ENCODE measurements at regions not wholly inside any gene's neighbourhood (a gene's known extent, or its start where the extent isn't known, plus 50 kb on each side); places are given as distances from the start of the nearest gene placed in this dataset.

DNA sequence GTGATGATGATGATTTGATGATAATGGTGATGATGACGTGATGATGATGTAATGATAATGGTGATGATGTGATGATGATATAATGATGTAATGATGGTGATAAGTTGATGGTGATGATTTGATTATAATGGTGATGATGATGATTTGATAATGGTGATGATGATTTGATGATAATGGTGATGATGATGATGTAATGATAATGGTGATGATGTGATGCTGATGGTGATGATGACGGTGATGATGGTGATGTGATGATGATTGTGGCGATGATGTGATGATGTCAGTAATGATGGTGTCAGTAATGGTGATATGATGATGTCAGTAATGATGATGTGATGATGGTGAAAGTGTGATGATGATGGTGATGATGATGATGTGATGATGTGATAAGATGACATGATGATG is 613.4 kb downstream of the AACS start:
- FAIRE-seq: peak; percentile 80
- Histone ChIP-seq H3K4me3 (no peak overlapping the region), H4K20me1 (ENCODE audit: control insufficient read depth, insufficient read depth) (no peaks in the 10 kb centered on the region), H3K4me1 (ENCODE audit: control insufficient read depth, insufficient read depth, low read length) (no peaks in the 10 kb centered on the region), H3K27ac (ENCODE audit: control insufficient read depth, insufficient read depth) (no peak overlapping the region), H3K27me3 (replicated peaks in 1 of 2; ENCODE audit: control insufficient read depth in 2 of 2, insufficient read depth in 2 of 2, low read length in 1 of 2) (no peaks in the 10 kb centered on the region), H3K79me2 (ENCODE audit: control insufficient read depth, insufficient read depth, low read length) (no peaks in the 10 kb centered on the region), H3K9ac (ENCODE audit: control insufficient read depth, insufficient read depth, low read length) (no peak overlapping the region), H3K36me3 (ENCODE audit: control insufficient read depth in 2 of 2, insufficient read depth in 2 of 2, low read length in 1 of 2) (no peaks in the 10 kb centered on the region), H2AFZ (ENCODE audit: control insufficient read depth, low read depth, low read length) (no peak overlapping the region), H3K9me3 (replicated peaks; ENCODE audit: control insufficient read depth, insufficient read depth, low read length) (no peaks in the 10 kb centered on the region), H3K4me2 (ENCODE audit: control insufficient read depth, insufficient read depth) (no peak overlapping the region)
- no peak for DNase-seq (ENCODE audit: low read depth, low spot score)
- WGBS (ENCODE audit: insufficient coverage, insufficient replicate concordance, low lambda C conversion rate, missing lambda C conversion rate): 63% methylated on average over 3 of the region's 3 CpGs
- intact Hi-C loops (cut with micrococcal nuclease; ENCODE audit: unreplicated experiment): no loop called here
- ChIA-PET CTCF (interaction anchor here (0.6 kb wide), 1 partner anchor 186 kb away, joined by 3 read pairs; no protein-coding TSS in a partner anchor), SMC1A (ENCODE audit: uncharacterized antibody, unreplicated experiment) (no interaction called here), RAD21 (ENCODE audit: unreplicated experiment) (no interaction called here), POLR2A (no interaction called here)
- TF ChIP-seq ATF7 (IDR thresholded peaks at IDR 0.05; ENCODE audit: low read depth) (peak; percentile 84), TBL1XR1 (IDR thresholded peaks at IDR 0.05; ENCODE audit: low read depth, low read length) (no peak)
- no peak for ATAC-seq
- in situ Hi-C loops (cut with MboI): no loop called here
- no TSS peak for BruUV-seq (replicated peaks)

DNA sequence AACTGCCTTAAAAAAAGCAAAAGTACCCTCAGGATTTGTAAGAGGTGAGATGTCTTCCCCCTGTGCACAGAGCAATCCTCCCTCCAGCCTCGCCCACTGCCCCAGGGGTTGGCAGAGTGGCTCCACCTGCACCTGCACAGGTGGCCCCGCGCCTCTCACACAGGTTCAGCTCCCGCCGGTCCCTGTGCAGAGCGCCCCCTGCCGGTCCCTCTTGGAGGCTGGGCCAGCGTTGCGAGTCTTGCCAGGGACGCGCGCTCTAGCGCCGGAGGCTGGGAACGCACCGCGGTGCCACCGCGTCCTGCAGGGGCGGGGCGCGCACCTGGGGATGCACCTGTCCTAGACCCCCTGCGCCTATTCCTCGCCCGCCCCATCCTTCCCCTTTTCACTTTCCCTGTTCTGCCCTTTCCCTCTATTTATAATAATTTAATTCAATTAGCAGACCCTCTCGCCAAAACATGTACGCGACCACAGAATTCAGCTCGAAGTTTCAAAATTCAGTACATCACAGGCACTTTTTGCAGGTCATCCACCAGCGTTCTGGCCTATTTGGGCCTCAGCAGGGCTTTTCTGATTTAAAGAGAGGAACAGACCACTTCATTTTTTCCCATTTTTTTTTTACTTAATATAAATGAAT is 618.6 kb downstream of the AACS start:
- H3K27me3 ChIP-seq (replicated peaks in 1 of 2; ENCODE audit: control insufficient read depth in 2 of 2, insufficient read depth in 2 of 2, low read length in 1 of 2): no peaks in the 10 kb centered on the region
- H3K4me1 ChIP-seq (ENCODE audit: control insufficient read depth, insufficient read depth, low read length): no peaks in the 10 kb centered on the region
- no peak overlapping the region for H3K27ac ChIP-seq (ENCODE audit: control insufficient read depth, insufficient read depth)
- ChIA-PET SMC1A (ENCODE audit: uncharacterized antibody, unreplicated experiment) (interaction anchor here (1.3 to 1.6 kb wide), 4 partner anchors 17 to 166 kb away, joined by 3 to 5 read pairs (median 4); no protein-coding TSS in a partner anchor), RAD21 (ENCODE audit: unreplicated experiment) (no interaction called here), CTCF (interaction anchor here (0.7 to 3.9 kb wide), 11 partner anchors 9 to 501 kb away, joined by 3 to 33 read pairs (median 3); no protein-coding TSS in a partner anchor), POLR2A (no interaction called here)
- H3K36me3 ChIP-seq (ENCODE audit: control insufficient read depth in 2 of 2, insufficient read depth in 2 of 2, low read length in 1 of 2): no peaks in the 10 kb centered on the region
- DNase-seq (ENCODE audit: low read depth, low spot score) (no peak), ATAC-seq (peak; percentile 96), FAIRE-seq (no peak)
- H3K9me3 ChIP-seq (replicated peaks; ENCODE audit: control insufficient read depth, insufficient read depth, low read length): no peaks in the 10 kb centered on the region
- in situ Hi-C loops (cut with MboI) (no loop called here), intact Hi-C loops (cut with micrococcal nuclease; ENCODE audit: unreplicated experiment) (loop anchor here (2.0 to 10.0 kb wide), 3 partner anchors 151 to 499 kb away; partner anchors contain the start of gene TMEM132B)
- BruUV-seq (replicated peaks): no TSS peak
- no peak overlapping the region for H3K4me2 ChIP-seq (ENCODE audit: control insufficient read depth, insufficient read depth)
- H4K20me1 ChIP-seq (ENCODE audit: control insufficient read depth, insufficient read depth): no peaks in the 10 kb centered on the region
- no peak overlapping the region for H3K9ac ChIP-seq (ENCODE audit: control insufficient read depth, insufficient read depth, low read length)
- WGBS (ENCODE audit: insufficient coverage, insufficient replicate concordance, low lambda C conversion rate, missing lambda C conversion rate): 10% methylated on average over 30 of the region's 30 CpGs
- H3K4me3 ChIP-seq: no peak overlapping the region
- no peak overlapping the region for H2AFZ ChIP-seq (ENCODE audit: control insufficient read depth, low read depth, low read length)
- no peaks in the 10 kb centered on the region for H3K79me2 ChIP-seq (ENCODE audit: control insufficient read depth, insufficient read depth, low read length)
- TF ChIP-seq YY1 (IDR thresholded peaks at IDR 0.05; ENCODE audit: low read depth, low read length) (0 out of 2 replicates have a peak, but pooled peaks have one; percentile 39), RAD21 (IDR thresholded peaks at IDR 0.05; ENCODE audit: insufficient read depth, low read depth, low read length) (peak; percentile 62), POLR2A (IDR thresholded peaks at IDR 0.05; ENCODE audit: low read depth, low read length) (no peak), SMC3 (IDR thresholded peaks at IDR 0.05; ENCODE audit: borderline replicate concordance, low read length) (peak; percentile 53; the same call in 1 of the 2 replicates), TARDBP (IDR thresholded peaks at IDR 0.05; ENCODE audit: borderline replicate concordance) (no peak), BHLHE40 (IDR thresholded peaks at IDR 0.05; ENCODE audit: borderline replicate concordance in 1 of 2, low read depth in 2 of 2, low read length in 1 of 2) (no peak), TAF1 (IDR thresholded peaks at IDR 0.05; ENCODE audit: borderline replicate concordance, low read depth, low read length) (no peak), SREBF2 (IDR thresholded peaks at IDR 0.05; ENCODE audit: low read length) (no peak)
- TF ChIP-seq, protein P1, sequence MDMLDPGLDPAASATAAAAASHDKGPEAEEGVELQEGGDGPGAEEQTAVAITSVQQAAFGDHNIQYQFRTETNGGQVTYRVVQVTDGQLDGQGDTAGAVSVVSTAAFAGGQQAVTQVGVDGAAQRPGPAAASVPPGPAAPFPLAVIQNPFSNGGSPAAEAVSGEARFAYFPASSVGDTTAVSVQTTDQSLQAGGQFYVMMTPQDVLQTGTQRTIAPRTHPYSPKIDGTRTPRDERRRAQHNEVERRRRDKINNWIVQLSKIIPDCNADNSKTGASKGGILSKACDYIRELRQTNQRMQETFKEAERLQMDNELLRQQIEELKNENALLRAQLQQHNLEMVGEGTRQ (IDR thresholded peaks at IDR 0.05; ENCODE audit: borderline replicate concordance, low read depth, low read length): no peak
- TF ChIP-seq, protein P2, sequence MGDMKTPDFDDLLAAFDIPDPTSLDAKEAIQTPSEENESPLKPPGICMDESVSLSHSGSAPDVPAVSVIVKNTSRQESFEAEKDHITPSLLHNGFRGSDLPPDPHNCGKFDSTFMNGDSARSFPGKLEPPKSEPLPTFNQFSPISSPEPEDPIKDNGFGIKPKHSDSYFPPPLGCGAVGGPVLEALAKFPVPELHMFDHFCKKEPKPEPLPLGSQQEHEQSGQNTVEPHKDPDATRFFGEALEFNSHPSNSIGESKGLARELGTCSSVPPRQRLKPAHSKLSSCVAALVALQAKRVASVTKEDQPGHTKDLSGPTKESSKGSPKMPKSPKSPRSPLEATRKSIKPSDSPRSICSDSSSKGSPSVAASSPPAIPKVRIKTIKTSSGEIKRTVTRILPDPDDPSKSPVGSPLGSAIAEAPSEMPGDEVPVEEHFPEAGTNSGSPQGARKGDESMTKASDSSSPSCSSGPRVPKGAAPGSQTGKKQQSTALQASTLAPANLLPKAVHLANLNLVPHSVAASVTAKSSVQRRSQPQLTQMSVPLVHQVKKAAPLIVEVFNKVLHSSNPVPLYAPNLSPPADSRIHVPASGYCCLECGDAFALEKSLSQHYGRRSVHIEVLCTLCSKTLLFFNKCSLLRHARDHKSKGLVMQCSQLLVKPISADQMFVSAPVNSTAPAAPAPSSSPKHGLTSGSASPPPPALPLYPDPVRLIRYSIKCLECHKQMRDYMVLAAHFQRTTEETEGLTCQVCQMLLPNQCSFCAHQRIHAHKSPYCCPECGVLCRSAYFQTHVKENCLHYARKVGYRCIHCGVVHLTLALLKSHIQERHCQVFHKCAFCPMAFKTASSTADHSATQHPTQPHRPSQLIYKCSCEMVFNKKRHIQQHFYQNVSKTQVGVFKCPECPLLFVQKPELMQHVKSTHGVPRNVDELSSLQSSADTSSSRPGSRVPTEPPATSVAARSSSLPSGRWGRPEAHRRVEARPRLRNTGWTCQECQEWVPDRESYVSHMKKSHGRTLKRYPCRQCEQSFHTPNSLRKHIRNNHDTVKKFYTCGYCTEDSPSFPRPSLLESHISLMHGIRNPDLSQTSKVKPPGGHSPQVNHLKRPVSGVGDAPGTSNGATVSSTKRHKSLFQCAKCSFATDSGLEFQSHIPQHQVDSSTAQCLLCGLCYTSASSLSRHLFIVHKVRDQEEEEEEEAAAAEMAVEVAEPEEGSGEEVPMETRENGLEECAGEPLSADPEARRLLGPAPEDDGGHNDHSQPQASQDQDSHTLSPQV (IDR thresholded peaks at IDR 0.05): no peak
